Mesothelial cell of epicardium (in vitro differentiated cells): ENCODE measurements at regions not wholly inside any gene's neighbourhood (a gene's known extent, or its start where the extent isn't known, plus 50 kb on each side); places are given as distances from the start of the nearest gene placed in this dataset.

ENCODE experiments used
- DNase-seq, 2 experiments: peaks; one replicate each; pipeline ENCODE4 v3.0.0; 2021; ENCODE audit warnings: low spot score in 2 of 2; ENCODE audit not compliant: unreplicated experiment in 2 of 2
- H3K27ac Mint-ChIP-seq: 2 replicates; pipeline ENCODE4 v1.8.0; 2021; ENCODE audit warnings: mixed read lengths
- H3K27me3 Mint-ChIP-seq: 2 replicates; pipeline ENCODE4 v1.8.0; 2021; ENCODE audit warnings: low read depth, mixed read lengths
- H3K36me3 Mint-ChIP-seq: 2 replicates; pipeline ENCODE4 v1.8.0; 2021; ENCODE audit warnings: mixed read lengths
- H3K4me1 Mint-ChIP-seq: 2 replicates; pipeline ENCODE4 v1.8.0; 2021; ENCODE audit warnings: mixed read lengths
- H3K4me3 Mint-ChIP-seq: 2 replicates; pipeline ENCODE4 v1.8.0; 2021; ENCODE audit warnings: mild to moderate bottlenecking, moderate library complexity, mixed read lengths
- H3K9me3 Mint-ChIP-seq: 2 replicates; pipeline ENCODE4 v1.8.0; 2021; ENCODE audit warnings: mixed read lengths
- CTCF ChIP-seq: fragments of 200-600 bp; sonication (generic); IDR thresholded peaks from one replicate; pipeline ENCODE4 v1.5.0; 2021; ENCODE audit warnings: antibody characterized with exemption; ENCODE audit not compliant: unreplicated experiment

GRCh38 chr17:77837917-77838316, 120.6 kb upstream of the TNRC6C start:
- DNase-seq, result no peak
- no peaks in the 10 kb centered on the region for H3K36me3 Mint-ChIP-seq
- peaks cover 13% of the 10 kb centered on the region for H3K4me1 Mint-ChIP-seq
- H3K4me3 Mint-ChIP-seq, result no peak overlapping the region
- TF ChIP-seq CTCF, result no peak
- H3K27ac Mint-ChIP-seq, result no peak overlapping the region
- H3K27me3 Mint-ChIP-seq, result peaks cover 11% of the 10 kb centered on the region
- H3K9me3 Mint-ChIP-seq, result no peaks in the 10 kb centered on the region

GRCh38 chr17:77838748-77839697, 119.5 kb upstream of the TNRC6C start:
- peaks cover 6% of the 10 kb centered on the region for H3K27me3 Mint-ChIP-seq
- H3K4me3 Mint-ChIP-seq, result no peak overlapping the region
- H3K27ac Mint-ChIP-seq, result no peak overlapping the region
- peaks cover 13% of the 10 kb centered on the region for H3K4me1 Mint-ChIP-seq
- TF ChIP-seq CTCF, result no peak
- DNase-seq, result no peak
- H3K36me3 Mint-ChIP-seq, result no peaks in the 10 kb centered on the region
- H3K9me3 Mint-ChIP-seq, result no peaks in the 10 kb centered on the region

GRCh38 chr17:77839698-77840512, 118.6 kb upstream of the TNRC6C start:
- H3K4me3 Mint-ChIP-seq, result no peak overlapping the region
- no peak for DNase-seq
- H3K4me1 Mint-ChIP-seq, result peaks cover 4% of the 10 kb centered on the region
- H3K9me3 Mint-ChIP-seq, result no peaks in the 10 kb centered on the region
- H3K27ac Mint-ChIP-seq, result no peak overlapping the region
- no peaks in the 10 kb centered on the region for H3K27me3 Mint-ChIP-seq
- no peak for TF ChIP-seq CTCF
- no peaks in the 10 kb centered on the region for H3K36me3 Mint-ChIP-seq

GRCh38 chr17:77840513-77841165, 117.9 kb upstream of the TNRC6C start:
- Mint-ChIP-seq H3K4me3 (no peak overlapping the region), H3K27me3 (no peaks in the 10 kb centered on the region), H3K9me3 (no peaks in the 10 kb centered on the region), H3K4me1 (no peaks in the 10 kb centered on the region), H3K27ac (no peak overlapping the region), H3K36me3 (no peaks in the 10 kb centered on the region)
- DNase-seq, result no peak
- TF ChIP-seq CTCF, result no peak

GRCh38 chr17:77841742-77842527, 116.6 kb upstream of the TNRC6C start:
- no peaks in the 10 kb centered on the region for H3K36me3 Mint-ChIP-seq
- no peak overlapping the region for H3K27ac Mint-ChIP-seq
- H3K4me3 Mint-ChIP-seq, result no peak overlapping the region
- no peak for DNase-seq
- H3K27me3 Mint-ChIP-seq, result no peaks in the 10 kb centered on the region
- no peak for TF ChIP-seq CTCF
- H3K4me1 Mint-ChIP-seq, result no peaks in the 10 kb centered on the region
- H3K9me3 Mint-ChIP-seq, result no peaks in the 10 kb centered on the region
